Heart right ventricle (tissue), 16 donors: ENCODE measurements at regions not wholly inside any gene's neighbourhood (a gene's known extent, or its start where the extent isn't known, plus 50 kb on each side); places are given as distances from the start of the nearest gene placed in this dataset.
A peak's percentile ranks its signal among the peaks of the same experiment; 100 is the strongest.

Experiments
- ATAC-seq, 8 donors: fragments of 200-7000 bp; cut with Tn5 transposase; one replicate each; pipeline ENCODE4 v1.9.1; 2020; ENCODE audit warnings: mild to moderate bottlenecking in 8 of 8, moderate library complexity in 8 of 8, moderate number of reproducible peaks in 1 of 8
- DNase-seq, 2 donors: peaks; one replicate each; pipeline ENCODE4 v3.0.0-alpha.2; 2020
- H3K27ac ChIP-seq, 10 donors: fragments of 200-600 bp; sonication (generic) in 2 of 10; one replicate each; pipeline versions ENCODE4 v1.5.0 to v1.8.0; 2020 to 2022; ENCODE audit warnings: mild to moderate bottlenecking in 3 of 10
- H3K27me3 ChIP-seq, 7 donors: fragments of 200-600 bp; one replicate each; pipeline ENCODE4 v1.8.0; 2021 to 2022; ENCODE audit warnings: mild to moderate bottlenecking in 2 of 7
- H3K36me3 ChIP-seq, 9 donors: fragments of 200-600 bp; sonication (generic) in 1 of 9; one replicate each; pipeline versions ENCODE4 v1.5.0 to v1.8.0; 2020 to 2022; ENCODE audit warnings: mild to moderate bottlenecking in 2 of 9
- H3K4me1 ChIP-seq, 9 donors: fragments of 200-600 bp; sonication (generic) in 1 of 9; one replicate each; pipeline versions ENCODE4 v1.5.0 to v1.8.0; 2020 to 2022; ENCODE audit warnings: mild to moderate bottlenecking in 4 of 9
- H3K4me3 ChIP-seq, 10 donors: fragments of 200-600 bp; sonication (generic) in 2 of 10; one replicate each; pipeline versions ENCODE4 v1.5.0 to v1.8.0; 2020 to 2022; ENCODE audit warnings: mild to moderate bottlenecking in 7 of 10, moderate library complexity in 2 of 10
- H3K9me3 ChIP-seq, 11 donors: fragments of 200-600 bp in 10 of 11; sonication (generic) in 2 of 11; one replicate each; pipeline versions ENCODE4 v1.5.0 to v1.8.0; 2013 to 2022; ENCODE audit warnings: mild to moderate bottlenecking in 2 of 11, control low read depth in 1 of 11, moderate library complexity in 1 of 11
- WGBS, 2 donors: extraction: QIAGEN DNeasy Blood & Tissue Kit; methylation state at CpG; one replicate each; pipeline ENCODE4 v1.1.7; 2013; ENCODE audit warnings: inconsistent platforms in 1 of 2; 5-methylcytosine and 5-hydroxymethylcytosine counted together
- intact Hi-C, 10 donors: fragments of 100-400 bp; cut with DNase I; formaldehyde crosslinking; loops; one replicate each; pipeline versions ENCODE4 v1.11.1 to v1.14.2; 2022
- TF ChIP-seq, protein P1 (sequence below), 9 donors: fragments of 200-600 bp; sonication (generic) in 2 of 9; IDR thresholded peaks; one replicate each; pipeline versions ENCODE4 v1.5.0 to v1.8.0; 2021 to 2022; ENCODE audit warnings: antibody characterized with exemption in 9 of 9, mild to moderate bottlenecking in 5 of 9, moderate library complexity in 1 of 9
- donor health status: Arrhythmogenic right ventricular cardiomyopathy.
- donor health status: ischemic (EF 13 %, LVEDD 7.1; RV severe dilation, severe dysfunction).
- donor health status: healthy with polysubstance abuse.
- donor health status: DM: no; HTN: yes; CAD: no.
- donor health status: DM: no; HTN: no; CAD: no.
- donor health status: ischemic (EF 25% LVEDD 6.9; RV normal size, moderate dysfunction).
- donor health status: ischemic (EF 25% LVEDD 5.7; RV mildly dilated, moderate dysfunction).
- donor health status: healthy.
- donor health status: DM: yes; HTN: yes; CAD: no.
- donor health status: Ischemic cardiomyopathy.
- donor health status: ischemic (EF 35%, LVEDD 5.7; RV mildly dilated, moderate dysfunction).
- donor health status: nonischemic (EF 11% LVEDD 7.7; RV severe dilation, severe dysfunction).
- donor health status: DM: yes; HTN: yes; CAD: no.
- donor health status: PGD.
- donor health status: ischemic (EF 29% LVEDD 5.4; RV normal size, mild dysfunction).
- donor health status: nonischemic (EF 23%, LVEDD 6.1; RV moderate dilation, normal function).

DNA sequence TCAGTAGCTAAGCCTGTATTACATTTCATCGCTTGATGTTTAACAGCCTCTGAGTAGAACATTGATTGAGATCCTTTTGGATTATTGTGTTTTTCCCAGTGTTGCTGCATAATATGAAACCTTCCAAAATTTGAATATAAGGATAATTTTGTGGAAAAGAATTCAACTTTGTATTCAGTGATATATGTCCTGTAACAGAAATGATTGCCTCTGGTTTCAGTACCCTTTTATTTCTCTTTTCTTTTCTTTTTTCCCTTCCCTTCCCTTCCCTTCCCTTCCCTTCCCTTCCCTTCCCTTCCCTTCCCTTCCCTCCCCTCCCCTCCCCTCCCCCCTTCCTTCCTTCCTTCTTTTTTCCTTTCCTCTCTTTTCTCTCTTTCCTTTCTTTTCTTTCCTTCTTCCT lies 74.6 kb downstream of the UTRN start:
- Histone ChIP-seq H3K27ac (no peak overlapping the region), H3K4me1 (peaks cover 0 to 88% (median 62%) of the 10 kb centered on the region in 9 donors), H3K36me3 (no peaks in the 10 kb centered on the region), H3K9me3 (no peaks in the 10 kb centered on the region), H3K4me3 (no peak overlapping the region), H3K27me3 (no peaks in the 10 kb centered on the region)
- ATAC-seq (no peak), DNase-seq (no peak)
- intact Hi-C loops: loop anchor here in 1 of 10 donors (10.0 kb wide), 1 partner anchor 55 kb away; no protein-coding TSS in a partner anchor
- WGBS, 2 donors: 96 to 100% methylated on average over 1 of the region's 1 CpG
- TF ChIP-seq, protein P1, sequence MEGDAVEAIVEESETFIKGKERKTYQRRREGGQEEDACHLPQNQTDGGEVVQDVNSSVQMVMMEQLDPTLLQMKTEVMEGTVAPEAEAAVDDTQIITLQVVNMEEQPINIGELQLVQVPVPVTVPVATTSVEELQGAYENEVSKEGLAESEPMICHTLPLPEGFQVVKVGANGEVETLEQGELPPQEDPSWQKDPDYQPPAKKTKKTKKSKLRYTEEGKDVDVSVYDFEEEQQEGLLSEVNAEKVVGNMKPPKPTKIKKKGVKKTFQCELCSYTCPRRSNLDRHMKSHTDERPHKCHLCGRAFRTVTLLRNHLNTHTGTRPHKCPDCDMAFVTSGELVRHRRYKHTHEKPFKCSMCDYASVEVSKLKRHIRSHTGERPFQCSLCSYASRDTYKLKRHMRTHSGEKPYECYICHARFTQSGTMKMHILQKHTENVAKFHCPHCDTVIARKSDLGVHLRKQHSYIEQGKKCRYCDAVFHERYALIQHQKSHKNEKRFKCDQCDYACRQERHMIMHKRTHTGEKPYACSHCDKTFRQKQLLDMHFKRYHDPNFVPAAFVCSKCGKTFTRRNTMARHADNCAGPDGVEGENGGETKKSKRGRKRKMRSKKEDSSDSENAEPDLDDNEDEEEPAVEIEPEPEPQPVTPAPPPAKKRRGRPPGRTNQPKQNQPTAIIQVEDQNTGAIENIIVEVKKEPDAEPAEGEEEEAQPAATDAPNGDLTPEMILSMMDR (IDR thresholded peaks at IDR 0.05): no peak

DNA sequence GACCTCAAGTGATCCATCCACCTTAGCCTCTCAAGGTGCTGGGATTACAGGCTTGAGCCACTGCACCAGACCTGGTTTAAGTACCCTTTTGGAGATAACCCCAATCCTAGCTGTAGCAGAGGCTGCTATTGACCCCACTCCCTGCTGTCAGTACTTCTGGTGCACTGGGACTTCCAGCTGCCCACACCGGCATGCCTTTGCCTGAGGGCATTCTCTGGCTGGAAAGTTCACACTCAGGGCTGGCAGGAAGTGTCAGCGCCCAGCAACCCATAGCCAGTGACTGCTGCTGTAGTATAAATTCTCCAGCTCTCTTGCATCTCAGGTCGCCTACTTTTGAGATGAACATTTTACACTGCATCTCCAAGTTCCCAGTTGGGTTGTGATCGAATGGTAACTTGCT lies 75.3 kb downstream of the UTRN start:
- H3K4me3 ChIP-seq: no peak overlapping the region
- H3K4me1 ChIP-seq: peaks cover 0 to 89% (median 68%) of the 10 kb centered on the region in 9 donors
- WGBS, 2 donors: 79 to 80% methylated on average over 4 of the region's 4 CpGs
- no peak for DNase-seq
- H3K9me3 ChIP-seq: no peaks in the 10 kb centered on the region
- H3K36me3 ChIP-seq: no peaks in the 10 kb centered on the region
- H3K27ac ChIP-seq: peak overlapping the region in 1 of 10 donors; percentile 22
- intact Hi-C loops: no loop called here
- H3K27me3 ChIP-seq: no peaks in the 10 kb centered on the region
- peak in 1 of 8 donors; percentile 32 for ATAC-seq
- TF ChIP-seq, protein P1 (IDR thresholded peaks at IDR 0.05): no peak

DNA sequence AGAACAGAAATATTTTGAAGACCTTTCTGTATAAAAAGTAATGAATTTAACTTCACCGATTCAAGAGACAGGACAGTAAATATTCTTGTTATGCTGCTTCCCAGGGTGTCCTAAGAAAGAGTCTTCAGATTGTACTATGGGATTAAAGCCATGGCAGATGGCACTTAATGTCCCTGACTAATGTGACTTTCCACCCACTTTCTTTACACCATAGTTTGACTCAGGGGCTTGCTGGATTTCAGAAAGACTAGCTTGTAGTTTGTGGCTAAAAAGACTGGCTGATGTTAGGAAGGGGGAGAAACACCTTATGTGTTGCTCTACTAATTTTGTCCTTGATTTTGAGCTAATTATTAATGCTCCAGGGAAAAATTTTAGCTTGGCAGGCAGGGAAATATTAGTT lies 75.9 kb downstream of the UTRN start:
- Histone ChIP-seq H3K27me3 (no peaks in the 10 kb centered on the region), H3K36me3 (no peaks in the 10 kb centered on the region), H3K4me3 (no peak overlapping the region), H3K9me3 (no peaks in the 10 kb centered on the region), H3K27ac (peak overlapping the region in 4 of 10 donors; percentile 28 to 76 (median 54)), H3K4me1 (peaks cover 0 to 91% (median 72%) of the 10 kb centered on the region in 9 donors)
- WGBS, 2 donors: 90 to 93% methylated on average over 1 of the region's 1 CpG
- intact Hi-C loops: no loop called here
- TF ChIP-seq, protein P1 (IDR thresholded peaks at IDR 0.05): no peak
- ATAC-seq (no peak), DNase-seq (no peak)

DNA sequence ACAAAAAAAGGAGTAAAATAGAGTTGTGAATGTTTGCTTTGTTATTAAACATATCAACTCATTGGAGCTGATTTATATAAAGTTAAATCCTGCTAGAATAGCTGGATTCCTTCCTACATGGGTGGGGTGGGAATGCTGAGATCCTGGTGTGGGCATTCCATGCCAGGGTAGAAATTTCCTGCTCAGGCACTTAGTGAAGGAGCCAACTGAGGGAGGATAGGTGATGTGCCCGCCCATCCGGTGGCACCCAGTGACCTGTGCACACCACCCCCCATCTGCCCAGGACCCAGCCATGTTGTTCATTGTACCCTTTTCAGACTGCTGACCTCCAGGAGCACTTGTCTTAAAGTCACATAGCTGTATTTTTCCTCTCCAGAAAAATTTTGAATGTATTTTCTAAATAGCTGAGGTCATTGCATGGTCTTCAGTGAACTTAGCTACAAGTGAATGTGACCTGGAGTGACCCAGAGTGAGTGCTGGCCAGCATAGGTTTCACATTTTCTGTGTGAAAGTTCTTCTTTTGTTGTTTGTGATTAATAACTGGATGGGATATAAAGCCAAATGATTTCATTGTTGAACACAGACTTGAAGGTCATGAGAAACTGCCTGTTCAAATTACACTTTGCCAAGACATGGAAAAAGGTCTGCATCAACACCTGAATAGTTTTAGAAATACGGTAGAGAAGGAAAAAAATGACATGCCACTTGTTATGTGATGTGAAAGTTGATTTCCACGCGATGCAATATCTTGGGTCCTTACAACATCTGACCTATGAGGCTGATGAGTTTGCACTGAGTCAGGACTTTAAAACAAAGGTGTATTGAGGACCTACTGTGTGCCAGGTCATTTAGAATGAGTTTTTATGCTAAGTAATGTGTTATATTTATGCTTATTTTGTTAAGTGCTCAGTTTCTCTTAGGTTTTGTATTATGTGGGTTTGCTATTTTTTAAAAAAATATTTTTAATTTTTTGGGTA lies 77.2 kb downstream of the UTRN start:
- Histone ChIP-seq H3K4me3 (no peak overlapping the region), H3K9me3 (no peaks in the 10 kb centered on the region), H3K27me3 (no peaks in the 10 kb centered on the region), H3K4me1 (peaks cover 0 to 80% (median 66%) of the 10 kb centered on the region in 9 donors), H3K27ac (peak overlapping the region in 9 of 10 donors; percentile 15 to 76 (median 47)), H3K36me3 (peaks cover 0 to under 1% (median 0%) of the 10 kb centered on the region in 9 donors)
- TF ChIP-seq, protein P1 (IDR thresholded peaks at IDR 0.05): no peak
- 58 to 61% methylated on average over 5 of the region's 5 CpGs for WGBS, 2 donors
- ATAC-seq: peak; percentile 65 to 86 (median 81)
- intact Hi-C loops: no loop called here
- peak in 1 of 2 donors; percentile 40 for DNase-seq
